Activated T-cell treated with anti-CD3 and anti-CD28 coated beads for 48 hours (primary cell): ENCODE measurements at regions not wholly inside any gene's neighbourhood (a gene's known extent, or its start where the extent isn't known, plus 50 kb on each side); places are given as distances from the start of the nearest gene placed in this dataset.

Experiments
- DNase-seq: peaks from one replicate; pipeline ENCODE4 v3.0.0-alpha.2; 2020; ENCODE audit warnings: low read depth

- no peak for DNase-seq
These were observed 95.4 kb upstream of the INSIG1 start for GRCh38 chr7:155202106-155202871.

- DNase-seq = no peak
These were observed 94.4 kb upstream of the INSIG1 start for GRCh38 chr7:155203059-155203881.

- DNase-seq = no peak
These were observed 93.6 kb upstream of the INSIG1 start for GRCh38 chr7:155203882-155204691.

- DNase-seq = no peak
These were observed 92.8 kb upstream of the INSIG1 start for GRCh38 chr7:155204744-155205367.

- DNase-seq = peak; percentile 84
These were observed 92.0 kb upstream of the INSIG1 start for GRCh38 chr7:155205368-155206317.

GRCh38 chr7:155206318-155207020 lies 91.2 kb upstream of the INSIG1 start:
- DNase-seq = peak; percentile 65

GRCh38 chr7:155207326-155208002 lies 90.2 kb upstream of the INSIG1 start:
- no peak for DNase-seq

- no peak for DNase-seq
These were observed 88.8 kb upstream of the INSIG1 start for GRCh38 chr7:155208681-155209477.

- DNase-seq = no peak
These were observed 88.0 kb upstream of the INSIG1 start for GRCh38 chr7:155209478-155210319.

GRCh38 chr7:155210356-155210755 lies 87.3 kb upstream of the INSIG1 start:
- DNase-seq = no peak

GRCh38 chr7:155211173-155211572 lies 86.5 kb upstream of the INSIG1 start:
- DNase-seq = no peak

- DNase-seq = no peak
These were observed 85.9 kb upstream of the INSIG1 start for GRCh38 chr7:155211761-155212160.

- no peak for DNase-seq
These were observed 85.2 kb upstream of the INSIG1 start for GRCh38 chr7:155212301-155213015.

- DNase-seq = no peak
These were observed 84.3 kb upstream of the INSIG1 start for GRCh38 chr7:155213385-155213784.

GRCh38 chr7:155213955-155214740 lies 83.5 kb upstream of the INSIG1 start:
- DNase-seq = no peak

- no peak for DNase-seq
These were observed 81.9 kb upstream of the INSIG1 start for GRCh38 chr7:155215576-155216325.
